HG03135 (cell line): ENCODE measurements at regions not wholly inside any gene's neighbourhood (a gene's known extent, or its start where the extent isn't known, plus 50 kb on each side); places are given as distances from the start of the nearest gene placed in this dataset.

Experiments used
- ATAC-seq: cut with Tn5 transposase; IDR thresholded peaks from one replicate; pipeline ENCODE4 v1.9.1; 2021; ENCODE audit warnings: mild to moderate bottlenecking, moderate library complexity; ENCODE audit not compliant: unreplicated experiment

- no peak for ATAC-seq
These were observed 84.1 kb upstream of the LINGO1 start for GRCh38 chr15:77716632-77717332.

- ATAC-seq = no peak
These were observed 83.1 kb upstream of the LINGO1 start for GRCh38 chr15:77715860-77716259.

GRCh38 chr15:77715051-77715450, 82.3 kb upstream of the LINGO1 start:
- no peak for ATAC-seq

GRCh38 chr15:77714555-77714954, 81.8 kb upstream of the LINGO1 start:
- no peak for ATAC-seq

GRCh38 chr15:77714023-77714422, 81.3 kb upstream of the LINGO1 start:
- ATAC-seq = no peak

GRCh38 chr15:77713281-77713680, 80.6 kb upstream of the LINGO1 start:
- ATAC-seq = no peak

- ATAC-seq = no peak
These were observed 79.7 kb upstream of the LINGO1 start for GRCh38 chr15:77712438-77712837.

GRCh38 chr15:77710637-77711036, 77.9 kb upstream of the LINGO1 start:
- no peak for ATAC-seq

- ATAC-seq = no peak
These were observed 77.5 kb upstream of the LINGO1 start for GRCh38 chr15:77710206-77710605.

GRCh38 chr15:77709135-77709886, 76.6 kb upstream of the LINGO1 start:
- ATAC-seq = no peak

- no peak for ATAC-seq
These were observed 74.0 kb upstream of the LINGO1 start for GRCh38 chr15:77706482-77707244.

- ATAC-seq = no peak
These were observed 69.7 kb upstream of the LINGO1 start for GRCh38 chr15:77702211-77702957.

- ATAC-seq = no peak
These were observed 65.8 kb upstream of the LINGO1 start for GRCh38 chr15:77698481-77698880.

- ATAC-seq = no peak
These were observed 65.2 kb upstream of the LINGO1 start for GRCh38 chr15:77697893-77698292.

GRCh38 chr15:77696871-77697270, 64.2 kb upstream of the LINGO1 start:
- ATAC-seq = no peak

- no peak for ATAC-seq
These were observed 63.4 kb upstream of the LINGO1 start for GRCh38 chr15:77695961-77696582.

GRCh38 chr15:77695548-77695947, 62.8 kb upstream of the LINGO1 start:
- ATAC-seq = no peak

- ATAC-seq = no peak
These were observed 60.9 kb upstream of the LINGO1 start for GRCh38 chr15:77693576-77693975.

- ATAC-seq = no peak
These were observed 59.9 kb upstream of the LINGO1 start for GRCh38 chr15:77692614-77693013.

GRCh38 chr15:77691607-77692006, 58.9 kb upstream of the LINGO1 start:
- no peak for ATAC-seq

GRCh38 chr15:77689821-77690220, 57.1 kb upstream of the LINGO1 start:
- ATAC-seq = no peak
